IMR-90 (cell line): ENCODE measurements at regions not wholly inside any gene's neighbourhood (a gene's known extent, or its start where the extent isn't known, plus 50 kb on each side); places are given as distances from the start of the nearest gene placed in this dataset.

Experiments
- CTCF ChIP-seq: conservative IDR thresholded peaks from 2 replicates; pipeline ENCODE4 v1.5.1; 2012; ENCODE audit warnings: mild to moderate bottlenecking, low read depth, low read length, improper control_type of control experiment
- MAZ ChIP-seq: IDR thresholded peaks from 2 replicates; pipeline ENCODE4 v1.6.1; 2012; ENCODE audit warnings: low read depth, mild to moderate bottlenecking, low read length, improper control_type of control experiment, moderate library complexity, borderline replicate concordance
- POLR2A ChIP-seq: IDR thresholded peaks from 2 replicates; pipeline ENCODE4 v1.6.1; 2012; ENCODE audit warnings: mild to moderate bottlenecking, low read depth, low read length
- SMC3 ChIP-seq: fragments of 150-350 bp; IDR thresholded peaks from 2 replicates; pipeline ENCODE4 v1.6.1; 2016; ENCODE audit warnings: low read depth, mild to moderate bottlenecking, antibody characterized with exemption, low read length, moderate library complexity

GRCh38 chr3:170703121-170703588 is 117.3 kb upstream of the SLC7A14 start:
- TF ChIP-seq SMC3 (0 out of 2 replicates have a peak, but pooled peaks have one; percentile 6), CTCF (no peak), MAZ (no peak), POLR2A (no peak)
